H9 (cell line): ENCODE measurements at regions not wholly inside any gene's neighbourhood (a gene's known extent, or its start where the extent isn't known, plus 50 kb on each side); places are given as distances from the start of the nearest gene placed in this dataset.

Source experiments
- DNase-seq: peaks from one replicate; pipeline ENCODE4 v3.0.0-alpha.2; 2017
- H2AFZ ChIP-seq: one replicate; pipeline ENCODE4 v1.6.1; 2013; ENCODE audit warnings: mild to moderate bottlenecking, low read length, control low read depth, moderate library complexity
- H2AK5ac ChIP-seq: 2 replicates; pipeline ENCODE4 v1.6.1; 2013; ENCODE audit warnings: low read length, control low read depth, mixed read lengths; ENCODE audit not compliant: insufficient read length
- H2BK120ac ChIP-seq: one replicate; pipeline ENCODE4 v1.6.1; 2013; ENCODE audit warnings: low read depth, mild to moderate bottlenecking, low read length, control low read depth, inconsistent platforms; ENCODE audit not compliant: poor library complexity, severe bottlenecking
- H2BK12ac ChIP-seq: 2 replicates; pipeline ENCODE4 v1.6.1; 2013; ENCODE audit warnings: low read length, control low read depth, mixed read lengths, low read depth; ENCODE audit not compliant: insufficient read length
- H2BK15ac ChIP-seq: 2 replicates; pipeline ENCODE4 v1.6.1; 2013; ENCODE audit warnings: low read depth, low read length, control low read depth
- H2BK20ac ChIP-seq: one replicate; pipeline ENCODE4 v1.6.1; 2013; ENCODE audit warnings: low read depth, mild to moderate bottlenecking, low read length, control low read depth, inconsistent platforms; ENCODE audit not compliant: poor library complexity, severe bottlenecking
- H2BK5ac ChIP-seq: 2 replicates; pipeline ENCODE4 v1.6.1; 2013; ENCODE audit warnings: low read length, control low read depth, mixed read lengths; ENCODE audit not compliant: insufficient read length
- H3K14ac ChIP-seq: 2 replicates; pipeline ENCODE4 v1.6.1; 2013; ENCODE audit warnings: low read length, control low read depth; ENCODE audit not compliant: insufficient read depth
- H3K18ac ChIP-seq: 2 replicates; pipeline ENCODE4 v1.6.1; 2013; ENCODE audit warnings: low read depth, mild to moderate bottlenecking, mixed read lengths, low read length, control low read depth; ENCODE audit not compliant: insufficient read length
- H3K23ac ChIP-seq: 2 replicates; pipeline ENCODE4 v1.6.1; 2013; ENCODE audit warnings: low read length, control low read depth, mixed read lengths, low read depth; ENCODE audit not compliant: insufficient read length
- H3K23me2 ChIP-seq: 2 replicates; pipeline ENCODE4 v1.6.1; 2013; ENCODE audit warnings: low read depth, mild to moderate bottlenecking, mixed read lengths, low read length, control low read depth; ENCODE audit not compliant: insufficient read length, poor library complexity, severe bottlenecking
- H3K27ac ChIP-seq: 2 replicates; pipeline ENCODE4 v1.5.1; 2013; ENCODE audit warnings: low read length, control low read depth, mixed read lengths, low read depth; ENCODE audit not compliant: insufficient read length
- H3K27me3 ChIP-seq: 2 replicates; pipeline ENCODE4 v1.6.1; 2013; ENCODE audit warnings: low read length, control low read depth, inconsistent platforms; ENCODE audit not compliant: insufficient read depth
- H3K4ac ChIP-seq: 2 replicates; pipeline ENCODE4 v1.6.1; 2013; ENCODE audit warnings: low read depth, mild to moderate bottlenecking, control low read depth, inconsistent platforms, low read length, moderate library complexity
- H3K4me1 ChIP-seq: 2 replicates; pipeline ENCODE4 v1.6.1; 2013; ENCODE audit warnings: low read length, control low read depth, inconsistent platforms; ENCODE audit not compliant: insufficient read depth
- H3K4me2 ChIP-seq: 2 replicates; pipeline ENCODE4 v1.6.1; 2013; ENCODE audit warnings: low read length, control low read depth, mixed read lengths; ENCODE audit not compliant: insufficient read length, insufficient read depth
- H3K56ac ChIP-seq: 2 replicates; pipeline ENCODE4 v1.6.1; 2013; ENCODE audit warnings: low read depth, mild to moderate bottlenecking, mixed read lengths, low read length, control low read depth; ENCODE audit not compliant: insufficient read length
- H3K79me1 ChIP-seq: 2 replicates; pipeline ENCODE4 v1.6.1; 2013; ENCODE audit warnings: low read depth, mild to moderate bottlenecking, moderate library complexity, low read length, control low read depth, inconsistent platforms; ENCODE audit not compliant: insufficient read depth, poor library complexity, severe bottlenecking
- H3K79me2 ChIP-seq: 2 replicates; pipeline ENCODE4 v1.6.1; 2013; ENCODE audit warnings: low read length, control low read depth, inconsistent platforms; ENCODE audit not compliant: insufficient read depth
- H3K9ac ChIP-seq: 2 replicates; pipeline ENCODE4 v1.6.1; 2013; ENCODE audit warnings: low read length, control low read depth, mixed read lengths; ENCODE audit not compliant: insufficient read length; ENCODE audit errors: extremely low read depth
- H3K9me3 ChIP-seq: one replicate; pipeline ENCODE4 v1.6.1; 2013; ENCODE audit warnings: low read depth, low read length, inconsistent platforms; ENCODE audit not compliant: control insufficient read depth
- H3T11ph ChIP-seq: one replicate; pipeline ENCODE4 v1.6.1; 2013; ENCODE audit warnings: mild to moderate bottlenecking, low read length, control low read depth, inconsistent platforms
- H4K20me1 ChIP-seq: one replicate; pipeline ENCODE4 v1.6.1; 2013; ENCODE audit not compliant: control insufficient read depth, insufficient read length, insufficient read depth
- H4K5ac ChIP-seq: 2 replicates; pipeline ENCODE4 v1.6.1; 2013; ENCODE audit warnings: low read depth, mild to moderate bottlenecking, mixed read lengths, low read length, control low read depth; ENCODE audit not compliant: insufficient read length
- H4K8ac ChIP-seq: replicated peaks from 2 replicates; pipeline ENCODE4 v1.6.1; 2013; ENCODE audit warnings: low read length, control low read depth, mixed read lengths, low read depth; ENCODE audit not compliant: insufficient read length
- H4K91ac ChIP-seq: 2 replicates; pipeline ENCODE4 v1.6.1; 2013; ENCODE audit warnings: low read depth, mild to moderate bottlenecking, moderate library complexity, mixed read lengths, low read length, control low read depth; ENCODE audit not compliant: insufficient read length
- H3K27ac Mint-ChIP-seq, 3 experiments: 2 replicates in 2 of 3; 3 replicates in 1 of 3; pipeline ENCODE4 v1.8.0; 2020 to 2021; ENCODE audit warnings: mixed read lengths in 3 of 3, mild to moderate bottlenecking in 1 of 3, moderate library complexity in 1 of 3
- H3K27me3 Mint-ChIP-seq: 2 replicates; pipeline ENCODE4 v1.8.0; 2021; ENCODE audit warnings: low read depth, mild to moderate bottlenecking, moderate library complexity, mixed read lengths
- H3K36me3 Mint-ChIP-seq, 3 experiments: 2 replicates in 2 of 3; 3 replicates in 1 of 3; pipeline ENCODE4 v1.8.0; 2020 to 2021; ENCODE audit warnings: low read depth in 3 of 3, mixed read lengths in 3 of 3; ENCODE audit not compliant: insufficient read depth in 1 of 3
- H3K4me1 Mint-ChIP-seq, 2 experiments: 2 replicates each; pipeline ENCODE4 v1.8.0; 2020; ENCODE audit warnings: mixed read lengths in 2 of 2
- H3K4me3 Mint-ChIP-seq, 2 experiments: 2 replicates in 1 of 2; 3 replicates in 1 of 2; pipeline ENCODE4 v1.8.0; 2020 to 2021; ENCODE audit warnings: mild to moderate bottlenecking in 2 of 2, mixed read lengths in 2 of 2, moderate library complexity in 1 of 2
- H3K9me3 Mint-ChIP-seq, 2 experiments: 2 replicates in 1 of 2; 3 replicates in 1 of 2; pipeline ENCODE4 v1.8.0; 2020; ENCODE audit warnings: mild to moderate bottlenecking in 2 of 2, mixed read lengths in 2 of 2, moderate library complexity in 1 of 2
- WGBS: extraction: QIAGEN DNeasy Blood & Tissue Kit; methylation state at CpG from one replicate; pipeline ENCODE4 v1.1.7; 2013; ENCODE audit warnings: missing lambda C conversion rate, low lambda C conversion rate, mixed read lengths; ENCODE audit not compliant: insufficient read length; ENCODE audit errors: extremely low coverage; 5-methylcytosine and 5-hydroxymethylcytosine counted together
- TF ChIP-seq, protein P1 (sequence below): fragments of 200-600 bp; sonication (generic); conservative IDR thresholded peaks from 3 replicates; pipeline ENCODE4 v1.8.0; 2021; ENCODE audit warnings: antibody characterized with exemption, mild to moderate bottlenecking

DNA sequence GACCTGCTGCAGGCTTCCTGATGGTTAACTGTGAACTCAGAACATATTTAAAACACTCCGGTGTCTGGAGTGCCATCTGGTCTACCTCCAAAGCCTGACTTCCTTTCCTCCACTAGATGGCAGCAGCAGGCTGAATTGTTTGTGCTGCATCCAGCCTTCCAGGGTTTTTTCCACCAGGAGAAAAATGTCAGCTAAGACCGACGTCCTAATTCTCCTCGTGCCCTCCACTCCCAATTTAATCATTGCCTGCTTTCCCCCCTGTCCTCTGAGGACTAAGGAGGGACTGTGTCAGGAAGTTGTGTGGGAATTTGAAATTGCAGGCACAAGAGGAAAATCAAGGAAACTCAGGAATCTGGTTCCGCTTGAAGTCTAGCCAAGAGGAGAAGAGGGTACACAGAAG is 165.2 kb upstream of the UMPS start:
- Histone ChIP-seq H3K27ac (no peak overlapping the region), H2BK120ac (no peak overlapping the region)
- no peak overlapping the region for H3K4me3 Mint-ChIP-seq

More for the DNA sequence above, 165.2 kb upstream of the UMPS start:
- H3K36me3 Mint-ChIP-seq: no peaks in the 10 kb centered on the region
- Histone ChIP-seq H2BK15ac (no peak overlapping the region), H3K9ac (no peak overlapping the region), H2BK5ac (no peak overlapping the region), H3K79me1 (no peaks in the 10 kb centered on the region), H4K20me1 (no peaks in the 10 kb centered on the region), H3K79me2 (no peaks in the 10 kb centered on the region), H3K23ac (no peak overlapping the region), H3K4me2 (no peak overlapping the region), H3K18ac (no peak overlapping the region), H4K5ac (no peak overlapping the region), H4K91ac (no peak overlapping the region), H3K14ac (no peak overlapping the region), H3K27me3 (no peaks in the 10 kb centered on the region), H2AFZ (peak overlapping the region; percentile 93), H3K9me3 (no peaks in the 10 kb centered on the region), H2BK12ac (no peak overlapping the region), H3T11ph (no peak overlapping the region), H4K8ac (no peak overlapping the region), H2BK20ac (no peak overlapping the region), H3K4me1 (no peaks in the 10 kb centered on the region), H3K56ac (no peak overlapping the region), H2AK5ac (no peak overlapping the region), H3K23me2 (no peaks in the 10 kb centered on the region), H3K4ac (no peak overlapping the region)
- no peaks in the 10 kb centered on the region for H3K9me3 Mint-ChIP-seq
- no CpG with 5 or more reads among the region's 5 CpGs for WGBS
- peaks cover 5% of the 10 kb centered on the region for H3K27me3 Mint-ChIP-seq
- H3K4me1 Mint-ChIP-seq: peaks cover 3 to 6% of the 10 kb centered on the region in 2 experiments
- TF ChIP-seq, protein P1, sequence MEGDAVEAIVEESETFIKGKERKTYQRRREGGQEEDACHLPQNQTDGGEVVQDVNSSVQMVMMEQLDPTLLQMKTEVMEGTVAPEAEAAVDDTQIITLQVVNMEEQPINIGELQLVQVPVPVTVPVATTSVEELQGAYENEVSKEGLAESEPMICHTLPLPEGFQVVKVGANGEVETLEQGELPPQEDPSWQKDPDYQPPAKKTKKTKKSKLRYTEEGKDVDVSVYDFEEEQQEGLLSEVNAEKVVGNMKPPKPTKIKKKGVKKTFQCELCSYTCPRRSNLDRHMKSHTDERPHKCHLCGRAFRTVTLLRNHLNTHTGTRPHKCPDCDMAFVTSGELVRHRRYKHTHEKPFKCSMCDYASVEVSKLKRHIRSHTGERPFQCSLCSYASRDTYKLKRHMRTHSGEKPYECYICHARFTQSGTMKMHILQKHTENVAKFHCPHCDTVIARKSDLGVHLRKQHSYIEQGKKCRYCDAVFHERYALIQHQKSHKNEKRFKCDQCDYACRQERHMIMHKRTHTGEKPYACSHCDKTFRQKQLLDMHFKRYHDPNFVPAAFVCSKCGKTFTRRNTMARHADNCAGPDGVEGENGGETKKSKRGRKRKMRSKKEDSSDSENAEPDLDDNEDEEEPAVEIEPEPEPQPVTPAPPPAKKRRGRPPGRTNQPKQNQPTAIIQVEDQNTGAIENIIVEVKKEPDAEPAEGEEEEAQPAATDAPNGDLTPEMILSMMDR: peak; percentile 96
- H3K27ac Mint-ChIP-seq: peak overlapping the region in 1 of 3 experiments; percentile 64; a peak in 2 of 7 replicates
- peak; percentile 81 for DNase-seq
